ENCODE measurements at regions not wholly inside any gene's neighbourhood (a gene's known extent, or its start where the extent isn't known, plus 50 kb on each side); places are given as distances from the start of the nearest gene placed in this dataset.

DNA sequence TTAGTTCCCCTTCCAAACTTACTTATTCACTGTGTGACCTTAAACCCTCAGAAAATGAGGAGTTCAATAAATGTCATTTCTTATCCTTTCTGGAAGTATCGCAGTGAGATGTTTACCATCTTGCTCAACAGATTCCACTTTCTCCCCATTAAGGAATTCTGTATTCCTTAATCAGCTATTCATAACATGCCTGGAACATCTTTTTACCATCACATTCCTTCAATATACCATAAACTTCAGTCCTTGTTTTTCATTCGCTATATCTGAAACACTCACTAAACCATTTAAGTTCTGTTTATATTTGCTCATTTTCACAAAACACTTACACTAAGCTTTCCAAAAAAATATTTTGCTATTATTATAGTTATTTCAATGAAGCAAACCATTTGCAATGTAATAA lies 1158.6 kb downstream of the CDH12 start:
- Histone ChIP-seq H3K36me3 (ENCODE audit: control insufficient read depth in 2 of 2, extremely low read depth in 1 of 2, insufficient read depth in 2 of 2, low read length in 2 of 2) (no peaks in the 10 kb centered on the region), H3K79me2 (ENCODE audit: control insufficient read depth, insufficient read depth, low read length) (no peaks in the 10 kb centered on the region), H3K9me3 (replicated peaks; ENCODE audit: control insufficient read depth, insufficient read depth, low read length) (no peaks in the 10 kb centered on the region), H3K9ac (replicated peaks; ENCODE audit: extremely low read depth, insufficient read depth, low read length) (no peak overlapping the region), H3K4me3 (replicated peaks in 1 of 3; ENCODE audit: insufficient read depth in 1 of 3, low read depth in 1 of 3, low read length in 3 of 3) (no peak overlapping the region), H3K9me1 (replicated peaks; ENCODE audit: control insufficient read depth, extremely low read depth, insufficient read depth, low read length) (no peaks in the 10 kb centered on the region), H4K20me1 (replicated peaks; ENCODE audit: control insufficient read depth, extremely low read depth, insufficient read depth, low read length) (no peaks in the 10 kb centered on the region), H3K27me3 (ENCODE audit: control insufficient read depth in 2 of 2, insufficient read depth in 2 of 2, low read length in 2 of 2) (no peaks in the 10 kb centered on the region), H3K27ac (ENCODE audit: insufficient read depth, low read depth, low read length) (no peak overlapping the region), H2AFZ (ENCODE audit: low read depth, low read length) (no peak overlapping the region), H3K4me1 (ENCODE audit: control insufficient read depth, extremely low read depth, insufficient read depth, low read length) (no peaks in the 10 kb centered on the region), H3K4me2 (ENCODE audit: insufficient read depth, low read length) (no peak overlapping the region)
- FAIRE-seq (no peak), DNase-seq (ENCODE audit: low read depth, low spot score) (no peak)
- CTCF ChIA-PET = no interaction called here
- intact Hi-C loops (cut with micrococcal nuclease) = no loop called here
- TF ChIP-seq POLR2AphosphoS5 (IDR thresholded peaks at IDR 0.05; ENCODE audit: insufficient read depth, low read depth, low read length) (no peak), EZH2 (IDR thresholded peaks at IDR 0.05; ENCODE audit: borderline replicate concordance, low read depth, low read length, severe bottlenecking) (no peak), MYC (IDR thresholded peaks at IDR 0.05; ENCODE audit: low read depth, low read length) (no peak), JUN (IDR thresholded peaks at IDR 0.05; ENCODE audit: borderline replicate concordance, insufficient read depth, insufficient read length, low read depth) (no peak), MAX (IDR thresholded peaks at IDR 0.05; ENCODE audit: insufficient read depth, insufficient read length) (no peak), FOS (IDR thresholded peaks at IDR 0.05; ENCODE audit: borderline replicate concordance, insufficient read depth, low read length) (no peak), GATA2 (IDR thresholded peaks at IDR 0.05; ENCODE audit: insufficient read depth, insufficient read length, low read depth, low read length) (no peak), POLR2A (IDR thresholded peaks at IDR 0.05; ENCODE audit: low read depth, low read length) (no peak)
- TF ChIP-seq, protein P1, sequence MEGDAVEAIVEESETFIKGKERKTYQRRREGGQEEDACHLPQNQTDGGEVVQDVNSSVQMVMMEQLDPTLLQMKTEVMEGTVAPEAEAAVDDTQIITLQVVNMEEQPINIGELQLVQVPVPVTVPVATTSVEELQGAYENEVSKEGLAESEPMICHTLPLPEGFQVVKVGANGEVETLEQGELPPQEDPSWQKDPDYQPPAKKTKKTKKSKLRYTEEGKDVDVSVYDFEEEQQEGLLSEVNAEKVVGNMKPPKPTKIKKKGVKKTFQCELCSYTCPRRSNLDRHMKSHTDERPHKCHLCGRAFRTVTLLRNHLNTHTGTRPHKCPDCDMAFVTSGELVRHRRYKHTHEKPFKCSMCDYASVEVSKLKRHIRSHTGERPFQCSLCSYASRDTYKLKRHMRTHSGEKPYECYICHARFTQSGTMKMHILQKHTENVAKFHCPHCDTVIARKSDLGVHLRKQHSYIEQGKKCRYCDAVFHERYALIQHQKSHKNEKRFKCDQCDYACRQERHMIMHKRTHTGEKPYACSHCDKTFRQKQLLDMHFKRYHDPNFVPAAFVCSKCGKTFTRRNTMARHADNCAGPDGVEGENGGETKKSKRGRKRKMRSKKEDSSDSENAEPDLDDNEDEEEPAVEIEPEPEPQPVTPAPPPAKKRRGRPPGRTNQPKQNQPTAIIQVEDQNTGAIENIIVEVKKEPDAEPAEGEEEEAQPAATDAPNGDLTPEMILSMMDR (IDR thresholded peaks at IDR 0.05; ENCODE audit: extremely low read depth in 1 of 2, insufficient read depth in 1 of 2, low read depth in 1 of 2, low read length in 2 of 2) = no peak
- POLR2A ChIA-PET = interaction anchor here (0.6 kb wide), 1 partner anchor 26 kb away, joined by 4 read pairs; no protein-coding TSS in a partner anchor
- no TSS peak for BruUV-seq (replicated peaks)
- dilution Hi-C loops (cut with MboI; ENCODE audit: extremely low pct_ligation_motif_present, low sequenced_read_pairs) = no loop called here

Data from endothelial cell of umbilical vein (primary cell).